Tibial artery (tissue), 4 donors: ENCODE measurements at regions not wholly inside any gene's neighbourhood (a gene's known extent, or its start where the extent isn't known, plus 50 kb on each side); places are given as distances from the start of the nearest gene placed in this dataset.

Source experiments
- DNase-seq, 2 donors: peaks; one replicate each; pipeline ENCODE4 v3.0.0-alpha.2; 2019
- H3K27ac ChIP-seq, 2 donors: fragments of 200-600 bp; sonication (generic) in 1 of 2; 1 replicate in 1 of 2; 2 replicates in 1 of 2; pipeline ENCODE4 v1.5.1; 2018 to 2019; ENCODE audit warnings: mild to moderate bottlenecking in 1 of 2
- H3K27me3 ChIP-seq, 2 donors: fragments of 200-600 bp; sonication (generic) in 1 of 2; one replicate each; pipeline versions ENCODE4 v1.5.1 to v1.6.0; 2016 to 2019
- H3K36me3 ChIP-seq, 3 donors: fragments of 200-600 bp; sonication (generic) in 2 of 3; one replicate each; pipeline ENCODE4 v1.5.1; 2016 to 2019; ENCODE audit warnings: mild to moderate bottlenecking in 2 of 3
- H3K4me1 ChIP-seq, 4 donors: fragments of 200-600 bp; sonication (generic) in 2 of 4; 1 replicate in 3 of 4; 2 replicates in 1 of 4; pipeline ENCODE4 v1.5.1; 2016 to 2019
- H3K4me3 ChIP-seq, 2 donors: fragments of 200-600 bp; sonication (generic) in 1 of 2; 1 replicate in 1 of 2; 2 replicates in 1 of 2; pipeline ENCODE4 v1.5.1; 2018 to 2019; ENCODE audit warnings: mild to moderate bottlenecking in 2 of 2
- H3K9me3 ChIP-seq, 3 donors: fragments of 200-600 bp; sonication (generic) in 1 of 3; one replicate each; pipeline ENCODE4 v1.5.1; 2016 to 2019
- intact Hi-C: fragments of 100-400 bp; cut with DNase I; formaldehyde crosslinking; loops from one replicate; pipeline ENCODE4 v1.15.0; 2023; ENCODE audit warnings: low total_unique reads
- TF ChIP-seq, protein P1 (sequence below), 2 experiments: fragments of 200-600 bp in 1 of 2; fragments of 450-650 bp in 1 of 2; IDR thresholded peaks; one replicate each; pipeline ENCODE4 v1.5.1; 2017 to 2019; ENCODE audit warnings: antibody characterized with exemption in 2 of 2, mild to moderate bottlenecking in 1 of 2, moderate library complexity in 1 of 2

DNA sequence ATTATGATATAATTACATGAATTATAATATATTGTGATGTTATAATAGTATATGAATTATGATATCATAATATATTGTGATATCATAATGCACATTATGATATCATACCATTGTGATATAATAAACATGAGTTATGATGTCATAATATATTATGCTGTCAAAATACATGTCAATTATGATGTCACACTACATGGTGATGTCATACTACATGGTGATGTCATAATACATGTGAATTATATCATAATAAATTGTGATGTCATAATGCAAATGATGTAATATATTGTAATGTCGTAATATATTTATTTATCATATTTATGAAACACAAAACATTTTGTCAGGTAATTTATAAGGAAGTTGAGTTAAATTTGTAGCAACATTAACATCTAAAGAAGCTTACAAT, 1950.1 kb downstream of the TP53TG3F start:
- no peak for DNase-seq
- Histone ChIP-seq H3K4me1 (no peaks in the 10 kb centered on the region), H3K9me3 (peaks cover under 1 to 3% (median 2%) of the 10 kb centered on the region in 3 donors), H3K27me3 (no peaks in the 10 kb centered on the region), H3K27ac (no peak overlapping the region), H3K36me3 (no peaks in the 10 kb centered on the region), H3K4me3 (no peak overlapping the region)
- intact Hi-C loops, result no loop called here
- TF ChIP-seq, protein P1, sequence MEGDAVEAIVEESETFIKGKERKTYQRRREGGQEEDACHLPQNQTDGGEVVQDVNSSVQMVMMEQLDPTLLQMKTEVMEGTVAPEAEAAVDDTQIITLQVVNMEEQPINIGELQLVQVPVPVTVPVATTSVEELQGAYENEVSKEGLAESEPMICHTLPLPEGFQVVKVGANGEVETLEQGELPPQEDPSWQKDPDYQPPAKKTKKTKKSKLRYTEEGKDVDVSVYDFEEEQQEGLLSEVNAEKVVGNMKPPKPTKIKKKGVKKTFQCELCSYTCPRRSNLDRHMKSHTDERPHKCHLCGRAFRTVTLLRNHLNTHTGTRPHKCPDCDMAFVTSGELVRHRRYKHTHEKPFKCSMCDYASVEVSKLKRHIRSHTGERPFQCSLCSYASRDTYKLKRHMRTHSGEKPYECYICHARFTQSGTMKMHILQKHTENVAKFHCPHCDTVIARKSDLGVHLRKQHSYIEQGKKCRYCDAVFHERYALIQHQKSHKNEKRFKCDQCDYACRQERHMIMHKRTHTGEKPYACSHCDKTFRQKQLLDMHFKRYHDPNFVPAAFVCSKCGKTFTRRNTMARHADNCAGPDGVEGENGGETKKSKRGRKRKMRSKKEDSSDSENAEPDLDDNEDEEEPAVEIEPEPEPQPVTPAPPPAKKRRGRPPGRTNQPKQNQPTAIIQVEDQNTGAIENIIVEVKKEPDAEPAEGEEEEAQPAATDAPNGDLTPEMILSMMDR (IDR thresholded peaks at IDR 0.05), result no peak

DNA sequence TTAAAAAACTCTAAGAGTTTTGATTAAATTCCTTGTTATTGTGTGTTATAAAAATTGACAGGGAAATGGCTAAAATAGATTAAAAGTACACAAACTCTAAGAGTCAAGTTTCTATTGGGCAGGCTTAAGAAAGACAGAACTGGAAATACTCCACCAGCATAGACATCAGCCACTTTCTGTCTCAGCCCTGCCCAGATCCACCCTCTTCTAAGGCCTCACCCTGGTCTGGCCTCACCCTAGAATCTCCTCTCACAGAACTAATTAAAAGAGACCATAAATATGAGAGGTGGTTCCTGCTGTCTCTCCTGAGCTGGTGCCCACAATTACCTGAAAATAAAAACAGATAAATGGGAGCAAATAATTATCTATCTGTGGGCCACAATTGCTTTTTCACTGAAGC, 1951.0 kb downstream of the TP53TG3F start:
- Histone ChIP-seq H3K27ac (no peak overlapping the region), H3K4me1 (no peaks in the 10 kb centered on the region), H3K27me3 (no peaks in the 10 kb centered on the region), H3K36me3 (no peaks in the 10 kb centered on the region), H3K4me3 (no peak overlapping the region), H3K9me3 (peaks cover 2 to 4% (median 3%) of the 10 kb centered on the region in 3 donors)
- TF ChIP-seq, protein P1 (IDR thresholded peaks at IDR 0.05), result no peak
- intact Hi-C loops, result no loop called here
- no peak for DNase-seq

DNA sequence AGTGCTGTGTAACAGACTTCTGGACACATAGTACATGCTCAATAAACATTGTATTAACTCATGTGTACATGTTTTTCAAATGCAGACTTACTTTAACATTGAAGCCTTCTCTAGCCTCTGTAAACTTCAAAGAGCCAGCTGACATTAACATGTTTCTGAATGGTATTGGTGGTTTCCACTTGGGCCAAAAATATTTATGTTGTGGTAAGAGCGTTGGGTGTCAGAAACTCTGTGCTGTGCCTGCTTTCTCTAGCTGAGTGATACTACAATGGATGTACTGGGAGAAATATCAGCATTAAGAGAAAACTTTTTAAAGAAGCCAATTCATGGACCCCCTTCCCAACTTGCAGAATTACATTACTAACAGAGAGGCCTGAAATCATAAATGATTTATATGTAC, 1951.7 kb downstream of the TP53TG3F start:
- H3K9me3 ChIP-seq, result peaks cover 2 to 6% (median 4%) of the 10 kb centered on the region in 3 donors
- no peaks in the 10 kb centered on the region for H3K27me3 ChIP-seq
- H3K27ac ChIP-seq, result no peak overlapping the region
- no peaks in the 10 kb centered on the region for H3K36me3 ChIP-seq
- TF ChIP-seq, protein P1 (IDR thresholded peaks at IDR 0.05), result no peak
- no peak overlapping the region for H3K4me3 ChIP-seq
- intact Hi-C loops, result no loop called here
- no peak for DNase-seq
- H3K4me1 ChIP-seq, result no peaks in the 10 kb centered on the region

DNA sequence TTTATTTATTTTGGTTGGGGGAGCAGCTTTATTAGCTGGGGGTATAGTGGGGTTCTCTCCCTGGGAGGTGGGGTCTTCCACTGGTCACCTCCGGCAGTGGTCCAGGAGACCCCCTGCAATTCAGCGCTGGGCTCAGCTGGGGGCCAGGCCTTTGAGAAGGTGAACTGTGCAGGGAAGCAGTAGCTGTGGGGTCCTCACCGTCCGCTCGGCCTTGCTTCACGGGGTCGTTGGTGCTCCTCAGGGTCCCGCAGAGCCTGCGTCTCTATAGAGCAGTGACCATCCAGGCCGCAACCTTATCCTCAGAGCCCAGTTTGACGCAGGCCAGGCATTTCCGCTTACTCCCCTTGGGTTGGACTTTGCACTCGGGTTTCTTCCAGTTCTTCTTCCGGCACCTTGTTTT, 1954.7 kb downstream of the TP53TG3F start:
- peaks cover 0 to 11% (median 4%) of the 10 kb centered on the region in 3 donors for H3K9me3 ChIP-seq
- no peaks in the 10 kb centered on the region for H3K4me1 ChIP-seq
- no peaks in the 10 kb centered on the region for H3K36me3 ChIP-seq
- no peaks in the 10 kb centered on the region for H3K27me3 ChIP-seq
- H3K4me3 ChIP-seq, result no peak overlapping the region
- no peak for DNase-seq
- H3K27ac ChIP-seq, result no peak overlapping the region
- TF ChIP-seq, protein P1 (IDR thresholded peaks at IDR 0.05), result no peak
- intact Hi-C loops, result no loop called here

DNA sequence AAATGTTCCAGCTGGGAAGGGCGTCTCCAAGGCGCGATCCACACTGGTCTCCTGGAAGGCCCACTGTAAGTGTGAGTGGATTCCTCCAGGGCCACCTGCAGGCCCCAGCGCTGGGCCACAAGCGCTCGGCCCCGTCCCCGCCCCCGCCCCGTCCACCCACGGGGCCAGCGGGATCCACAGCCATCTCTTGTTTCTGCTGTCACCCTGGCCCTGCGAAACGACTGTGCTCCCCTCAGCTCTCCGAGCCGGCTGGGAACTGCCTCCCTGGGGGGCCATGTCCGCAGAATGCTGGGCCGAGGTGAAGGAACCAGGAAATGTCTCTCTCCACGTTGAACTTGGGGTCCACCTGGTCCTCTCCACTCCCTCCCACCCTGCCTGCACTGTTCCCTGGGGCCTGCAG, 1955.2 kb downstream of the TP53TG3F start:
- no peaks in the 10 kb centered on the region for H3K27me3 ChIP-seq
- no peak overlapping the region for H3K4me3 ChIP-seq
- no peak for DNase-seq
- no peaks in the 10 kb centered on the region for H3K36me3 ChIP-seq
- H3K4me1 ChIP-seq, result no peaks in the 10 kb centered on the region
- no peak overlapping the region for H3K27ac ChIP-seq
- peaks cover 0 to 11% (median 4%) of the 10 kb centered on the region in 3 donors for H3K9me3 ChIP-seq
- intact Hi-C loops, result no loop called here
- TF ChIP-seq, protein P1 (IDR thresholded peaks at IDR 0.05), result no peak

DNA sequence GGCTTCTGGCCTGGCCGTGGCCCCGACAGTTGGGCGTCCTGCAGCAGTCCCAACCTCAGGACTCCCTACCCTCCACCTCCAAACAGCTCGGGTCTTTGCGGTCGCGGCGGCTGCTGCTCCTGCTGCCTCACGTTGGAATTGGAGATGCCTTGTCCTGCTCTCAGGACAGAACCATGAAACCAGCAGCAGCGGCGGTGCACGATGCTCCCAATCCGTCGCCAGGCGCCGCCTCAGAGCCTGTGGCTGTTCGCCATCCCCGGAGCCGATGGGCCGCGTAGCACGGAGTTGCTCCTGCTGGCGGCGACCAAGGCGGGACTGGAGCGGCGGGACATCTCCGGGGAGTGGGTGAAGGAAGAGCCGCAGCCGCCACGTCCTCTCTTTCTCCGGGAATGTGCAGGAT, 1965.9 kb downstream of the TP53TG3F start:
- no peaks in the 10 kb centered on the region for H3K27me3 ChIP-seq
- intact Hi-C loops, result loop anchor here (10.0 kb wide), 1 partner anchor 60 kb away; no protein-coding TSS in a partner anchor
- TF ChIP-seq, protein P1 (IDR thresholded peaks at IDR 0.05), result no peak
- H3K27ac ChIP-seq, result no peak overlapping the region
- no peaks in the 10 kb centered on the region for H3K36me3 ChIP-seq
- no peaks in the 10 kb centered on the region for H3K4me1 ChIP-seq
- no peak for DNase-seq
- no peaks in the 10 kb centered on the region for H3K9me3 ChIP-seq
- H3K4me3 ChIP-seq, result no peak overlapping the region
